GM19467 (cell line): ENCODE measurements at regions not wholly inside any gene's neighbourhood (a gene's known extent, or its start where the extent isn't known, plus 50 kb on each side); places are given as distances from the start of the nearest gene placed in this dataset.
"Not testable (repeated sequence)": the region's sequence is repeated elsewhere in the genome, so short reads cannot be mapped to it uniquely, and the experiment has no call there.

Experiments used
- ATAC-seq: cut with Tn5 transposase; IDR thresholded peaks from one replicate; pipeline ENCODE4 v1.9.1; 2021; ENCODE audit warnings: mild to moderate bottlenecking, moderate library complexity; ENCODE audit not compliant: unreplicated experiment

DNA sequence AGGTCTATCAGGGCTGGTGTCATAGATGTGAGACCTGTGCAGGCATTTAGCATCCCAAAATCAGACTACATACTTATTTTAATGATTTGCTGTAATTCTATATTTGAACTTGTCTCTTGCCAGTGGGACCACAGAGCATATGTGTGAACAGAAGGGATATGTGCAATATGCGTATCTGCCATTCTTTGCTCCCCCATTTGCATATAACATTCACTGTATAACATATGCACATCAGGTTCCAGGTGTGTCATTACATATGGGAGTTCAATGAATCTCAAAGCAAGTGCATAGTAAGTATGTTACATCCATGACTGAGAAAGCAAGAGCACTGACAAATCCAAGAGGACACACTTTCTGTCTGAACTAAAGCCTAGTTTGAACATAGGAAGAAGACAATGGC lies 1115.1 kb upstream of the CNTN5 start:
- ATAC-seq, result no peak

DNA sequence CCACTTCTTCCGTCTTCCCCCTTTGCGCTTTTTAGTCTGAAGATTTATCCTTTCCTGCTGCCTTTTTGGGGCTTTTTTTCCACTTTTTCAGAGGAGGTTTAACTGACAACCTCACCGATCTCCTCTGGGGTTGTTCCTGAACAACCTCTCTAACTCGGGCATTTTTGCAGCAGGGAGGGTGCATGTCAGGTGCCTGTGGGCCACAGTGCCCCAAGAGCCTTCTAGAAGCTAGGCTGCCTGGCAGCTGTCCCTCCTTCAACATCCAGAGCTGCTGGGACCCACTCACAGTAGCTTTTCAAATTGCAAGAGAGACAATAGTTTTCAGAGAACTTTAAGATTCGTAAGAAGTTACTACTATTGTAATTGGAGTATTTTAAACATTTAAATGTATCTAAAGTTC lies 1112.4 kb upstream of the CNTN5 start:
- no peak for ATAC-seq

DNA sequence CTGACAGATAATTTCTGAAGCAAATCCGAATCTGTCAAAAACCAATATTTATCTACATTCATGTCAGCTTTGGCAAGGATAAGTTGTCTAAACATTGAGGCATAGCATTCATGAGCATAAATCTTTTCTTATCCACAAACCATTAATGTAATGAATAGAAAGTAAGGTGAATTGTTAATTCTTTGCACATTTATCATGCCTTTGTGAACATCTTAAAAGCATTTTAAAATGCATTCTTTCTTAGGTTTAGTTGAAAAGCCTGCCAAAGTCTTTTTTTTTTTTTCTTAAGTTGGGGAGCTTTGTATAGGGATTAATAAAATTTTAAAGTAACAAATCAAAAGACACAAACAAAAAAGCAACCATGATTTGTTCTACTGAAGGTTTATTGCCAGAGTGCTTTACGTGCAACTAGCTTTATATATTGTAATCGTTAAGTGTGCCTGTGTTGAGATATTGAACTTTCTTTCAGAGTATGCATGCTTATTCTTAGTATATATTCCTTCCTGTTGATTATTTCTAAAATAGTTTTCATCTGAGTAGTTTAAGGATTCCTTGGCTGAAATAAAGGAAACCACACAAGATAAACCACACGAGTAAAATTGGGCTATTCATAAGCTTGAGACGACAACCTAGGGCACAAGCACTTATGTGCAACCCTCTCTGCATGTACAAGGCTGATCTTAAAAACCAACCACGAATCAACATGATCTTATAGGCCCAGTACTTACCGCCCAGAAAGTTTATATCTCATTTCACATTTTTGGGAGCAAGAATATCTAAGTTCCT lies 1110.9 kb upstream of the CNTN5 start:
- no peak for ATAC-seq

DNA sequence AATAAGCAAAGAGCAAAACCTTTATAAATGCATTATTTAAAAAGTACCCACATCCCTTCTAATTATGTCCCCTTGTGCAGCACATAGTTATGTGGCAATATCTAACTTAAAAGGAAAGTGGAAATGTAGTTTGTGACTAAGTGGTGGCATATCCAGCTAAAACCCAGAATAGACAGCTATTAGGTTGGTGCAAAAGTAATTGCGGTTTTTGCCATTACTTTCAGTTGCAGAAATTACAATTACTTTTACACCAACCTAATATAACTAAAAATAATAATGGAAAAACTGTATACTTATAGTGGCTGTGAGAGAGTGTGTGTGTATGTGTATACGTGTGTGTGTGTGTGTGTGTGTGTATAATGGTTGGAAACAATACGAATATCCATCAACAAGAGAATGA lies 1108.1 kb upstream of the CNTN5 start:
- no peak for ATAC-seq

DNA sequence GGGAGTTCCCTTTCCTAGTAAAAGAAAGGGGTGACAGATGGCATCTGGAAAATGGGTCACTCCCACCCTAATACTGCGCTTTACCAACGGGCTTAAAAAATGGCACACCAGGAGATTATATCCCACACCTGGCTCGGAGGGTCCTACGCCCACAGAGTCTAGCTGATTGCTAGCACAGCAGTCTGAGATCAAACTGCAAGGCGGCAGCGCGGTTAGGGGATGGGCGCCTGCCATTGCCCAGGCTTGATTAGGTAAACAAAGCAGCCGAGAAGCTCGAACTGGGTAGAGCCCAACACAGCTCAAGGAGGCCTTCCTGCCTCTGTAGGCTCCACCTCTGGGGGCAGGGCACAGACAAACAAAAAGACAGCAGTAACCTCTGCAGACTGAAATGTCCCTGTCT lies 1097.8 kb upstream of the CNTN5 start:
- not testable (repeated sequence) for ATAC-seq

DNA sequence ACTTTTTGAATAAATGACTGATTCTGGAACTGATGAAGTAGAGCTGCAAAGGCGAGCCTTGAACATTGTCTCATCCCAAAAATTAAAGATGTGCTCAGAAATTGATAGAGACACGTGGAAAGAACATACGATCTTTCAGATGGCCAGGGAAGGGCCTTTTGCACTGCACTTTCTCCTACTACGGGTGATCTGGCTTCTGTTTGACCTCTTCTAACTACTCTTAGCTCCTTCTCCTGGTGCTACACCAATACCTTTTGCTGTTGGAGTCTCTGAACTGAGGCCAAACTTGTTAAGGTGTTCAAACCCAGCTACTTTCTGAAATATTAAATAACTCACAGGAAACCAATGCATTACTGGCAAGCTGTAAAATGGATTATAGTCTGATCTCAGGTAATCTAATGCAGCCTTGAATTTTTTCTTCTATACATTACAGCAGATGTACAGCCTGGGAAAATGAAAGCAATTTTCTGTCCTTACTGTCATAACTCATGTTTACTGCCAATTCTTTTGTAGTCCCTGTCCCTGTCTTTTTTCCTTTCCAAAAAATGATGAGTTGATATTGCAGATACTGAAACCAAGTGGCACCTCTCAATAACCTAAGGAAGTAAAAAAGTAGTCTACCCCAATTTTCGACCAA lies 1086.1 kb upstream of the CNTN5 start:
- no peak for ATAC-seq

DNA sequence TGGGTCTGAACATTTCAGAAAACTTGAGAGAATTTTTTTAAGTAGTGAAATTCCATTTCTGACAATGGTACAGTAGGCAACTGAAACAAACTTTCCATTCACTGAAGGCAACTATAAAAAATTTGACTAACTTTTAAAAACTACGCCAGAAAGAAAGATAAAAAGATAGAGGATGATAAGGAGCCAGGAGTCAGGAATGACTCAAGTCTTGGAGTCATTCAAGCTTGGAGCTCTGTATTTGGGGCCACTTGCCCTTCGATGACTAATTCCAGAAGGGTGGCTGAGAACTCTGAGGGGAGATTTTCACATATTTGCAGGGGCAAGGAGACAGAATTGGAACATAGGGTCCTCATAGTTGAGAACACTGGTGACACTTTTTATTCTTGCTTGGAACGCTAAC lies 1083.2 kb upstream of the CNTN5 start:
- ATAC-seq, result no peak

DNA sequence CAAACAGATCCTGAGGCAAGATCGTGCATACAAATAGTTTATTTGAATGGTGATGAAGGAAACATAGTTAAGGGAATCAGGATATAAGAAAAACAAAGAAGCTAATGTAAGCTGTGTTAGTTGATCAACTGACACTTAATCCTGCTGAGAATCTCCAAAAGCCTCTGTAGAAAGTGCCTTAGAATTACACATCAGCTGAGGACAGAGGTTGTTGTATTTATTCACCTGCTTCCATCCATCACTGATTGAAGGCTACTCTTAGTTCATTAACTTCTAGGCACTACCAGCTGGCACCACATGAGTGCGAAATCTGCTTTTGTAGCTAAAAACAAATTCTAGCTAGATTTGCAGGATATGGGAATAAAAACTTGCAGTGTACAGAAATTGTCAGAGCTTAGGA lies 1082.0 kb upstream of the CNTN5 start:
- no peak for ATAC-seq

DNA sequence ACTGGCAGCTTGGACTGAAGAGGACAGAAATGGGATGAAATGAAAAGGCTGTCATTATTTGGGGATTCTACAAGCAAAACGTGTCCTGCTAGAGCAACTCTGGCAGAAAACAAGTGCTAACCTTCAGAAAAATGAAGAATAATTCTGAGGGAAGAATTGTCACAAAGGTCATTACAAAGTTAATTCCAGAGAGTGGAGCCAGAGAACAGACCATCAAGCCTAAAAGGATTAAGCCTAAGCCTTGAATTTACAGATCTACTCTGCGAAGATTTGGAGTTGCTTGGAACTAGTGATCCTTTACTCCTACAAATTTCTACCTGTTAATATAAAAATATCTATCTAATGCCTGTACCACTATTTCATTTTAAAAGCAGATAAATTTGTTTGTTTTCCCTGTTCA lies 1077.3 kb upstream of the CNTN5 start:
- ATAC-seq, result no peak

DNA sequence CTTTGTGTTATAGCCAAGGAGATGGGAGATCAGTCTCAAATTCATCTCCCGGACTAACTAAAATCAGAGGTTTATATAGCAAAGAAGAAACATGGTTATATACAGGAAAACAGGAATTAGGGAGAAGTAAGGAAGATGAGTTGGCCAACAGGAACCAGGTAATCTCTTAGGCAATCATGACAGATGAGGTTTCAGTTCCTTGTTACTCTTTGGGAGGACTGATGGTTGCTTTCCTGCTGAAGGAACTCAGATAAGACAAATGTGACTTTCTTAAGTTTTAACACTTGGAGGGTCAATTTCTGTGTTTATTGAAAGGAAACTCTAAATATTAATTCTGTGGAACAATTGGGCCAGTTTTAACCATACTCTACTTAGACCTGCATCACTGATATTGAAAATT lies 1072.0 kb upstream of the CNTN5 start:
- no peak for ATAC-seq

DNA sequence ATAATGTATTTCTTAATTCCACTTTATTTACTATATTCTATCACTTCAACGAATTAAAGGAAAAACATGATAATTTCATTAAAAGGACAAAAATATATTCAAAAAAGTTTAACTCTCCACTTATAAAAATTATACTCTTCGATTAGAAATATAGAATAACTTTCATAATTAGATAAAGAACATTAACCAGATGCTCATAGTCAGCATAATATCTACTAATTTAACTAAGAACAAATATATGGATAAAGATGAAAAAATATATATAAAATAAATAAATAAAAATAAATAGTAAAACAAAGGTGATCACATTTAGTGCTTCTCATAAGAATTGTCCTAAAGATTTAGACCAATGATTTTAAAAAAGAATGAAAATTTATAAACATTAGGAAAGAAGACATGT lies 1065.2 kb upstream of the CNTN5 start:
- no peak for ATAC-seq

DNA sequence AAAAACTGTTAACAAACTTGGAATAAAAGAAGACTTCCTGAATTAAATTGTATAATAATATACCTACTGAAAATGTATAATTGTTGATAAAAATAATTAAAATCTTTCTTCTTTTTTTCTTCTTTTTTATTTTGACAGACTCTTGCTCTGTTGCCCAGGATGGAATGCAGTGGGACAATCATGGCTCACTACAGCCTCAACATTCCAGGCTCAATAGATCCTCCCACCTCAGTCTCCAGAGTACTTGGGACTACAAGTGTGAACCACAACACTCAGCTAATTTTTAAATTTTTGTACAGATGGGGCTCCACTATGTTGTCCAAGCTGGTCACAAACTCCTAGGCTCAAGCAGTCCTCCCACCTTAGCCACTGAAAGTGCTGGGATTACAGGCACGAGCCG lies 1063.8 kb upstream of the CNTN5 start:
- ATAC-seq, result no peak

DNA sequence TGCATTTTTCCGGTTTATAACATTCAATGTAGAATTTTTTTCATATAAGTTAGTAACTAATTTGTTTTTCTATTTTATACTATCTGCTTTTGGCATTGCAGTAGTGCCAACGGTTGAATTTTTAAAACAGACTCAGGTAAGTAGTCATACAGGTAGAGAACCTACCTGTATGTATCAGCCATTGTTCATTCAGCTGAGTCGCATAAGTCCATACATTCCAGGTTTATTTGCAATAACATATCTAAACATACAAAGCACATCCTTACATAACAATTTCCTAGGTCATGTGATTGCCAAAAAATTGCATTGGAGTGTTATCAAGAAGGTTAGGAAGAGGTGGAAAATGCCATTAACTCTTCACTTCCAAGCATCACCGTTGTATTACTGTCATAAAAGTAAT lies 1059.3 kb upstream of the CNTN5 start:
- ATAC-seq, result no peak

DNA sequence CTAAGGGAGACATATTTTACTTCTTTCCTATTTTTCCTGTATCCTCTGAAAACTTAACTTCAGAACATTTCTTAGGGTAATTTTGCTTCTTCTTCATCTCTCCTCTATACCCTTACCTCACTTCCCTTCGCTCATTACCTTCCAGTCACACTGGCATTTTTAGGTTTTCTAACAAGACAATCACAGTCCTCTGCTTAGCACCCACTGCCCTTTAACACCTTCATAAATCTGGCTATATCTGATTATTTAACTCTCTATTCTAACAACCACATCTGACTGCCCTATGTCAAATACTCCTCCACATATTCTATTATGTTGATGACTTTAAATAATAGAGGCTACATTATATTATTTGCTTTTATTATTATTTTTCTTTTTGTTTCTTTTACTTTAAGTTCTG lies 1058.0 kb upstream of the CNTN5 start:
- no peak for ATAC-seq

DNA sequence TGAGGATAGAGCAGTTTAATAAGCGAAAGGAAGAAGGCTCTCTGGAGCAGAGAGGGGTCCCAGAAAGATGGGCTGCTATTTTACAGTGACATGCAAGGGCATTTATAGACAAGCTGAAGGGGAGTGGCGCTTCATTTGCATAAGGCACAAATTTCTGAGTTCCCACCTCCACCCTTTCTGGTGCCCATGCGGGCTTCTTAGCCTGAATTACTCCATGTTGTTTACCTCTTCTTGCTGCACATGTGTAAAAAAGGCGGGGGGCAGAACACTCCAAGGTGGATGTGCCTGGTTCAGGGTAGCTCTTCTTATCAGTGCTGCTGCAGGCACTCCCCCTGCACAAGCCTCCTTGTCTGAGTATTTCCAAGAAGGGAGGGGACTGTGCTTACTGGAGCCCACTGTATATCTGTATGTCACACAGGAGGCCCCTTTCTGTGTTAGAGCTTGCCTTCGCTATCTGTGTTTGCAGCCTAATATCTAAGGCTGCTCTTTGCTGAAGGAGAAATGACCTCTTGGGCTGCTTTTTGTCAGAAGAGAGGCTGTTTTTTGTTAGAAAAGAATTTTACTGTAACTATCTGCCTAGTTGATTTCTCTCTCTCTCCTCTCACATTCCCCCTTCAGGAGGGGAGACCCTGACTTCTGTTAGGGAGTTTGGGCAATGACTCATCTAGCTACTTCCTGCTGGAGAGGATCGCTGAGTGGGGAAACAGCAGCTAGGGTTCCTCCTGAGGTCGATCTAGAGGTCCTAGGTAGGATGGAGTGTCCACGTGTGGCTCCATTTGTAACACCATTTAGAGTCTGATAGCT lies 1057.0 kb upstream of the CNTN5 start:
- ATAC-seq, result no peak

DNA sequence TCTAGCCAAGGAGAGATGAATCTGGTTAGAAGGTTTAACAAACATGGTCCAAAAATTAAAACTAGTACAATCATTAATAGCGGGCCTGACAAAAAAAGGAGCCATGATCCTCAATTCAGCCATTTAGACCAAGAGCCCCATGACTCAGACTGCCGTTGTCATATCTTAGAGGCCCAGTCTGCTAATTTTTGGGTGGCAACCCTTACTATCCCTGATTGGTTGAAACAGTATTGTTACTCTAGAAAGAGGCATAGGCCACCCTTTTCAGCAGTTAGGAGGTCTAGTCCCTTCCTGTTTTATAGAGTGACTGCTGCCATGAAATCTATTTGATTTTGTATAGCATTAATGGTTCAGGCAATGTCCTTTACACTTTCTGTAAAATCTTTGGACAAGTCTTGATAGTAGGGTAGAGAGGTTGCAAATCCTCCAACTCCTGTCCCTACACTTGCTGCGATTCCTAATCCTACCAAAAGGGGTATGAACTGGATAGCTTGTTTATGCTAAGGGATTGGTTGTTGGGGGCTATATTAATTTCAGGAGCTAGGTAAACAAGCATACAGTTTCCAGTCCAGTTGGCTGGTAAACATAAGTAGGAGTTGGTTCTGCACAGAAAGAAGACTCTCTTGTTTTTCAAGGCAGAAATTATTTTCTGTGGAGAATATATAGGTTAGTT lies 1056.3 kb upstream of the CNTN5 start:
- no peak for ATAC-seq

DNA sequence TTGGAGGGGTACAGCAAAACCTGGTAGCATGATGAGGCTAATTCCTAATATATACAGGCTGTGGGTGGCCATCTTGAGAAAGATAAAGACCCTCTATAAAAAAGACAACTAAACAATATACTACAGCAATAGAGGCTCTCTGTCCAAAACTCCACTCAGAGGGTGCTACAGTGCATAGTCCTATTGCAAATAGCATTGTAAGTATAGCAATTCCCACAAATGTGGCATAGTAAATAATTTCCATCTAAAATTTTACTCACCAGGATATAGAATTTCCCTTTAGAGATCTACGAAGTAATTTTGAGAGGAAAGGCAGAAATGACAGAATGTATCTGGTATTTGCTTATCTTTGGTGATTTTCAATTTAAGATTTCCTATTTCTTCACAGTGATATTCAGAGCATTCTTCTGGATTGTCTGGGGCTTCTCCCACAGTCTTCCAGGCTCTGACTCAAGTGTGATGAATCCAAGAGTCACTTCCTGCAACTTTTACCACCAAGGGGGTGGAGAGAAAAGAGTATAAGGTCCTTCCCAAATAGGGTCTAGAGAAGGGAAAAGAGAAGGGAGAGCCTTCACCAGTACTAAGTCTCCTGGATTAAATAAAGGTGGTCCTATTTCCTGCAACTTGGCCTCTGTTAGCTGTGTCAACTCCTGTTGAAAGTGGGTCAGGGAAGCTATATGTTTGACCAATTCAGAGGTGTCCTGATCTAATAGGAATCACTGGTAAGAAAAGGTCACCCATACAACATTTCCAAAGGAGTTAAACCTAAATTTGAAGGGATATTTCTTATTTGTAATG lies 1054.7 kb upstream of the CNTN5 start:
- no peak for ATAC-seq

DNA sequence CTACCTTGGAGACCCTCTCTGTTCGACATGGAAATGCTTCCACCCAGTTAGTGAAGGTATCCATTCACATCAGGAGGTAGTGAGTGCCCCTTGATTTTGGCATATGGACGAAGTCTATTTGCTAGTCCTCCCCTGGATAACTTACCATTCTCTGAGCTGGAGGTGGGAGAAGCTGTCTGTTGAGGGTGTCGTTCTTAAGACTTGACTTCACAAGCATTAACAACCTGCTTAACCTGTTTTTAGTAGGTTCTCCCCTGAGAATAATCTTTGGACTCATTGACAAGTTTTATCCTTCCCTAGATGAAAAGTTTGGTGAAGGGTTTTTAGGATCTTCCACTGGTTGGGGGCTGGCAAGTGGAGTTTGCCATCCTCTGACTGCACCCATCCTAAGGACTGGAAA lies 1053.8 kb upstream of the CNTN5 start:
- ATAC-seq, result no peak

DNA sequence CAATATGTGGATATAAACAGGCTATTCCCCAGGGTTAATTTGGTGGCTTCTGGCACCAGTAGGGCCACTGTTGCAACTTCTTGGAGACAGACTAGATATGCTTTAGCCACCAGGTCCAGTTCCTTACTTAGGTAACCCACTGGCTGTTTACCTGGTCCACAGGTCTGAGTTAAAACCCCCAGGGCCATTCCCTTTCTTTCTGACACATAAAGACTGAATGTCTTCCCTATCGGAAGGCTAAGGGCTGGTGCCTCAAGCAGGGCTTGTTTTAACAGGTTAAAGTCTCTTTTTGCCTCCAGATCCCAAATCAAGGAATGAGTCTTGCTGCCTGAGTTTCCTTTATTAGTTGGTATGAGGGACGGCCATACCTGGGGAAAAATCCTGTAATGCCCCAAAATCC lies 1052.7 kb upstream of the CNTN5 start:
- ATAC-seq, result no peak

DNA sequence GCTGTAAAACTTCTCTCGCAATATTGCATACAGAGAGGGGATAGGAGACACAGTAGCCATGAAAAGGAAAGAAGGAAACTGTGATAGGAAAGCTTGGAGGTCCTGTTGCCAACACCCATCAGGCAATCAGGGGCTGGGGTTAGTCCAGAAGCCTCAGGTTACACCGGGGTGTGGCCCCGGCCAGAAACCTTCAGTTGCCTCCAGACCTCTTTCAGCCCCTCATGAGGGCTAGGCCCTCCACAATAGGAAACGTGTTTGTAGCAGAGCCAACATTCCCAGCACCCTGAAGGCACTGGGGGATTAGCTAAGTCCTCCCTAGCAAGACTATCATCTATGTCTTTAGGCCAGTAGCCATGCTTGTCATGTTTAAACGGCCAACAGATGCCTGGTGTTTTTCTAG lies 1048.0 kb upstream of the CNTN5 start:
- no peak for ATAC-seq
